HG03103 (cell line): ENCODE measurements at regions not wholly inside any gene's neighbourhood (a gene's known extent, or its start where the extent isn't known, plus 50 kb on each side); places are given as distances from the start of the nearest gene placed in this dataset.

Source experiments
- ATAC-seq: cut with Tn5 transposase; IDR thresholded peaks from one replicate; pipeline ENCODE4 v1.9.1; 2021; ENCODE audit warnings: low read depth; ENCODE audit not compliant: unreplicated experiment

- no peak for ATAC-seq
Measured at GRCh38 chr16:52066962-52067361, 480.0 kb downstream of the TOX3 start.

- no peak for ATAC-seq
Measured at GRCh38 chr16:52056259-52056658, 490.7 kb downstream of the TOX3 start.

- ATAC-seq: no peak
Measured at GRCh38 chr16:52055381-52055780, 491.6 kb downstream of the TOX3 start.

GRCh38 chr16:52054326-52054725, 492.6 kb downstream of the TOX3 start:
- no peak for ATAC-seq

GRCh38 chr16:52052818-52053217, 494.1 kb downstream of the TOX3 start:
- no peak for ATAC-seq

- ATAC-seq: no peak
Measured at GRCh38 chr16:52051414-52052172, 495.4 kb downstream of the TOX3 start.

GRCh38 chr16:52050418-52050817, 496.5 kb downstream of the TOX3 start:
- ATAC-seq: no peak

- no peak for ATAC-seq
Measured at GRCh38 chr16:52035436-52035835, 511.5 kb downstream of the TOX3 start.

- ATAC-seq: no peak
Measured at GRCh38 chr16:52034830-52035229, 512.1 kb downstream of the TOX3 start.

GRCh38 chr16:52033992-52034391, 513.0 kb downstream of the TOX3 start:
- no peak for ATAC-seq

- no peak for ATAC-seq
Measured at GRCh38 chr16:52022980-52023379, 524.0 kb downstream of the TOX3 start.

- ATAC-seq: no peak
Measured at GRCh38 chr16:52022177-52022576, 524.8 kb downstream of the TOX3 start.

- ATAC-seq: no peak
Measured at GRCh38 chr16:52016387-52016786, 530.6 kb downstream of the TOX3 start.

- ATAC-seq: no peak
Measured at GRCh38 chr16:52005551-52005950, 541.4 kb downstream of the TOX3 start.

GRCh38 chr16:52004343-52004742, 542.6 kb downstream of the TOX3 start:
- no peak for ATAC-seq

- ATAC-seq: no peak
Measured at GRCh38 chr16:52002026-52002425, 544.9 kb downstream of the TOX3 start.

- no peak for ATAC-seq
Measured at GRCh38 chr16:51996516-51996915, 550.4 kb downstream of the TOX3 start.

- no peak for ATAC-seq
Measured at GRCh38 chr16:51994597-51994996, 552.3 kb downstream of the TOX3 start.

GRCh38 chr16:51989637-51990230, 557.2 kb downstream of the TOX3 start:
- ATAC-seq: no peak

- no peak for ATAC-seq
Measured at GRCh38 chr16:51988977-51989376, 558.0 kb downstream of the TOX3 start.

GRCh38 chr16:51987519-51987918, 559.4 kb downstream of the TOX3 start:
- no peak for ATAC-seq

- no peak for ATAC-seq
Measured at GRCh38 chr16:51986717-51987116, 560.2 kb downstream of the TOX3 start.
